ENCODE measurements at regions not wholly inside any gene's neighbourhood (a gene's known extent, or its start where the extent isn't known, plus 50 kb on each side); places are given as distances from the start of the nearest gene placed in this dataset.

- no peak for TF ChIP-seq REST (IDR thresholded peaks at IDR 0.05; ENCODE audit: unreplicated experiment)
- TF ChIP-seq POLR2AphosphoS5 (IDR thresholded peaks at IDR 0.05; ENCODE audit: low read depth) = no peak
- no peak for TF ChIP-seq CREB1 (CRISPR knock-in tag; IDR thresholded peaks at IDR 0.05; ENCODE audit: low read depth)
- no peak for TF ChIP-seq NANOG (IDR thresholded peaks at IDR 0.05; ENCODE audit: borderline replicate concordance)
- TF ChIP-seq JUNB (IDR thresholded peaks at IDR 0.05; ENCODE audit: unreplicated experiment) = no peak
- no peak for TF ChIP-seq EZH2phosphoT487 (IDR thresholded peaks at IDR 0.05; ENCODE audit: unreplicated experiment)
These were observed 1173.1 kb upstream of the ZEB2 start (continued) for GRCh38 chr2:145692971-145693478.

- H3F3A ChIP-seq (replicated peaks; ENCODE audit: low read depth) = no peaks in the 10 kb centered on the region
- Mint-ChIP-seq H3K4me3 (no peak overlapping the region), H3K36me3 (ENCODE audit: low read depth) (no peaks in the 10 kb centered on the region)
These were observed 1171.7 kb upstream of the ZEB2 start for GRCh38 chr2:145691659-145692058.

More at GRCh38 chr2:145691659-145692058, 1171.7 kb upstream of the ZEB2 start:
- TF ChIP-seq POLR2AphosphoS5 (IDR thresholded peaks at IDR 0.05; ENCODE audit: low read depth) (no peak), ZNF114 (CRISPR knock-in tag; IDR thresholded peaks at IDR 0.05) (no peak), ZNF331 (CRISPR knock-in tag; IDR thresholded peaks at IDR 0.05; ENCODE audit: low read depth) (no peak), NANOG (IDR thresholded peaks at IDR 0.05; ENCODE audit: borderline replicate concordance) (no peak), REST (IDR thresholded peaks at IDR 0.05; ENCODE audit: unreplicated experiment) (no peak), ETS1 (IDR thresholded peaks at IDR 0.05) (no peak)
- no peaks in the 10 kb centered on the region for H3K9me2 ChIP-seq (ENCODE audit: insufficient read depth)
- Mint-ChIP-seq H3K27me3 (ENCODE audit: insufficient read depth, low read depth, poor library complexity) (no peaks in the 10 kb centered on the region), H3K4me1 (peaks cover 17% of the 10 kb centered on the region), H3K9me3 (no peaks in the 10 kb centered on the region), H3K27ac (no peak overlapping the region)
- H3K79me2 ChIP-seq (replicated peaks; ENCODE audit: insufficient read depth) = no peaks in the 10 kb centered on the region
- DNase-seq (ENCODE audit: low spot score) (no peak), ATAC-seq (no peak)
- no peaks in the 10 kb centered on the region for H4K20me1 ChIP-seq (replicated peaks; ENCODE audit: insufficient read depth)
- no peak overlapping the region for H3K27ac ChIP-seq (ENCODE audit: low read depth)
- H3K4me2 ChIP-seq = no peak overlapping the region
- no peaks in the 10 kb centered on the region for H3K36me3 ChIP-seq (ENCODE audit: insufficient read depth)
- H3K4me1 ChIP-seq (ENCODE audit: insufficient read depth) = peaks cover 14% of the 10 kb centered on the region
- H3K27me3 ChIP-seq (ENCODE audit: insufficient read depth) = no peaks in the 10 kb centered on the region
- H2AFZ ChIP-seq = no peak overlapping the region
- H3K4me3 ChIP-seq = no peak overlapping the region

Measured in GM23338 (cell line).